GM12872 (cell line): ENCODE measurements at regions not wholly inside any gene's neighbourhood (a gene's known extent, or its start where the extent isn't known, plus 50 kb on each side); places are given as distances from the start of the nearest gene placed in this dataset.

Experiments
- CTCF ChIP-seq: IDR thresholded peaks from 3 replicates; pipeline ENCODE4 v1.5.1; 2011; ENCODE audit warnings: low read depth, mild to moderate bottlenecking, low read length, moderate library complexity; ENCODE audit not compliant: insufficient read depth

GRCh38 chr3:33958661-33959060 is 160.2 kb downstream of the PDCD6IP start:
- no peak for TF ChIP-seq CTCF

GRCh38 chr3:33962396-33962795 is 164.0 kb downstream of the PDCD6IP start:
- TF ChIP-seq CTCF, result no peak

- no peak for TF ChIP-seq CTCF
These were observed 172.6 kb downstream of the PDCD6IP start for GRCh38 chr3:33971055-33971454.

- TF ChIP-seq CTCF, result no peak
These were observed 177.0 kb downstream of the PDCD6IP start for GRCh38 chr3:33975463-33975862.

GRCh38 chr3:33977227-33977626 is 178.8 kb downstream of the PDCD6IP start:
- TF ChIP-seq CTCF, result no peak

GRCh38 chr3:33980252-33980651 is 181.8 kb downstream of the PDCD6IP start:
- TF ChIP-seq CTCF, result peak; percentile 55; the same call in 2 of the 3 replicates

GRCh38 chr3:33982269-33982798 is 183.9 kb downstream of the PDCD6IP start:
- no peak for TF ChIP-seq CTCF

GRCh38 chr3:33989229-33989628 is 190.8 kb downstream of the PDCD6IP start:
- TF ChIP-seq CTCF, result no peak
